DMS 273 treated with DMSO at 0.1 percent for 48 hours (cell line): ENCODE measurements at regions not wholly inside any gene's neighbourhood (a gene's known extent, or its start where the extent isn't known, plus 50 kb on each side); places are given as distances from the start of the nearest gene placed in this dataset.

Experiments
- DNase-seq: peaks from one replicate; lab custom pipeline; 2025; lab: John Stamatoyannopoulos, UW

GRCh38 chr3:89762405-89762804 is 655.0 kb downstream of the EPHA3 start:
- no peak for DNase-seq

- peak; percentile 6 for DNase-seq
These were observed 676.0 kb downstream of the EPHA3 start for GRCh38 chr3:89783341-89783927.

- DNase-seq = no peak
These were observed 680.1 kb downstream of the EPHA3 start for GRCh38 chr3:89787485-89787884.

GRCh38 chr3:89787979-89788378 is 680.6 kb downstream of the EPHA3 start:
- DNase-seq = no peak

- no peak for DNase-seq
These were observed 688.1 kb downstream of the EPHA3 start for GRCh38 chr3:89795506-89795905.

- no peak for DNase-seq
These were observed 695.5 kb downstream of the EPHA3 start for GRCh38 chr3:89802881-89803280.

- DNase-seq = no peak
These were observed 696.3 kb downstream of the EPHA3 start for GRCh38 chr3:89803711-89804110.

- DNase-seq = no peak
These were observed 698.7 kb downstream of the EPHA3 start for GRCh38 chr3:89806166-89806565.

- no peak for DNase-seq
These were observed 701.3 kb downstream of the EPHA3 start for GRCh38 chr3:89808680-89809197.

- DNase-seq = no peak
These were observed 706.1 kb downstream of the EPHA3 start for GRCh38 chr3:89813500-89813899.

- DNase-seq = no peak
These were observed 733.6 kb downstream of the EPHA3 start for GRCh38 chr3:89841041-89841440.

- DNase-seq = no peak
These were observed 737.6 kb downstream of the EPHA3 start for GRCh38 chr3:89845053-89845452.

- no peak for DNase-seq
These were observed 740.5 kb downstream of the EPHA3 start for GRCh38 chr3:89847955-89848354.

- DNase-seq = no peak
These were observed 744.7 kb downstream of the EPHA3 start for GRCh38 chr3:89851974-89852621.

GRCh38 chr3:89859757-89860156 is 752.3 kb downstream of the EPHA3 start:
- DNase-seq = no peak

- DNase-seq = no peak
These were observed 759.9 kb downstream of the EPHA3 start for GRCh38 chr3:89867286-89867685.

GRCh38 chr3:89876116-89876515 is 768.7 kb downstream of the EPHA3 start:
- no peak for DNase-seq

- DNase-seq = no peak
These were observed 769.8 kb downstream of the EPHA3 start for GRCh38 chr3:89877230-89877629.

GRCh38 chr3:89889386-89889785 is 782.0 kb downstream of the EPHA3 start:
- no peak for DNase-seq

- no peak for DNase-seq
These were observed 801.3 kb downstream of the EPHA3 start for GRCh38 chr3:89908711-89909213.

GRCh38 chr3:89912031-89912430 is 804.6 kb downstream of the EPHA3 start:
- no peak for DNase-seq

- no peak for DNase-seq
These were observed 816.6 kb downstream of the EPHA3 start for GRCh38 chr3:89923921-89924610.

- DNase-seq = no peak
These were observed 818.6 kb downstream of the EPHA3 start for GRCh38 chr3:89925976-89926375.
